ENCODE measurements at regions not wholly inside any gene's neighbourhood (a gene's known extent, or its start where the extent isn't known, plus 50 kb on each side); places are given as distances from the start of the nearest gene placed in this dataset.

- WGBS, 2 donors (ENCODE audit: low coverage in 1 of 2): 38 to 48% methylated on average over 6 of the region's 6 CpGs
- no peaks in the 10 kb centered on the region for H3K27me3 ChIP-seq
- no peaks in the 10 kb centered on the region for H3K9me3 ChIP-seq
- no peak overlapping the region for H3K27ac ChIP-seq
- H3K4me3 ChIP-seq: no peak overlapping the region
- H3K4me1 ChIP-seq: no peaks in the 10 kb centered on the region
- H3K36me3 ChIP-seq: no peaks in the 10 kb centered on the region
- TF ChIP-seq EP300 (IDR thresholded peaks at IDR 0.05): no peak
- no peak for TF ChIP-seq POLR2AphosphoS5 (IDR thresholded peaks at IDR 0.05)
- TF ChIP-seq CTCF (IDR thresholded peaks at IDR 0.05): no peak
- no peak for TF ChIP-seq POLR2A (IDR thresholded peaks at IDR 0.05)
- ATAC-seq: no peak
These were observed 651.8 kb downstream of the QKI start for GRCh38 chr6:164066335-164066734.

DNA sequence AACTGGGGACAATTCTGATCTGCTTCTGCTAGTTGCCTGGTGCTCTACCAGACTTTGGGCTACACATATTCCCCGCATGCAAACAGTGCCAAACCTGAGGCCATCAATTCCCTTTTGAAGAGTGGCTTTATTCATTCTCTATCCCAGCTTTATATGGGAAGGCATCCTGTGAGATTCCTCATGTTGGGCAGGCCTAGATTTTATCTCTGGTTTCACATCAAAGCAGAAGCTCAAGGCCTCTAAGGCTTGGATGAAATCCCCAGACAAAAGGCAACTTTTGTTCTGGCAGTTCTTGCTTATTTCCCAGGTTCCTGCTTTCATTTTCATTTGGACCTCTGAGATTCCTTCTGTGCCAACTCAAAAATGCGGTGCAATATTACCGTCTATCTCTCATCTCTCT is 648.8 kb downstream of the QKI start:
- WGBS, 2 donors (ENCODE audit: low coverage in 1 of 2): 77 to 86% methylated on average over 3 of the region's 3 CpGs
- Histone ChIP-seq H3K4me3 (no peak overlapping the region), H3K36me3 (no peaks in the 10 kb centered on the region), H3K9me3 (no peaks in the 10 kb centered on the region), H3K27me3 (no peaks in the 10 kb centered on the region), H3K4me1 (no peaks in the 10 kb centered on the region), H3K27ac (no peak overlapping the region)
- TF ChIP-seq POLR2A (IDR thresholded peaks at IDR 0.05) (no peak), CTCF (IDR thresholded peaks at IDR 0.05) (no peak), POLR2AphosphoS5 (IDR thresholded peaks at IDR 0.05) (no peak), EP300 (IDR thresholded peaks at IDR 0.05) (no peak)
- no peak for ATAC-seq

- TF ChIP-seq POLR2A (IDR thresholded peaks at IDR 0.05) (no peak), POLR2AphosphoS5 (IDR thresholded peaks at IDR 0.05) (no peak), CTCF (IDR thresholded peaks at IDR 0.05) (no peak), EP300 (IDR thresholded peaks at IDR 0.05) (no peak)
- no peak overlapping the region for H3K27ac ChIP-seq
These were observed 648.4 kb downstream of the QKI start for GRCh38 chr6:164062872-164063271.

GRCh38 chr6:164057876-164058275 is 643.4 kb downstream of the QKI start:
- 92 to 97% methylated on average over 3 to 5 of the region's 5 CpGs for WGBS, 2 donors (ENCODE audit: low coverage in 1 of 2)
- no peaks in the 10 kb centered on the region for H3K9me3 ChIP-seq
- H3K27ac ChIP-seq: no peak overlapping the region
- no peak for TF ChIP-seq EP300 (IDR thresholded peaks at IDR 0.05)
- no peak for TF ChIP-seq POLR2A (IDR thresholded peaks at IDR 0.05)
- TF ChIP-seq POLR2AphosphoS5 (IDR thresholded peaks at IDR 0.05): no peak
- no peak for TF ChIP-seq CTCF (IDR thresholded peaks at IDR 0.05)
- H3K36me3 ChIP-seq: no peaks in the 10 kb centered on the region
- no peak for ATAC-seq
- no peak overlapping the region for H3K4me3 ChIP-seq
- no peaks in the 10 kb centered on the region for H3K27me3 ChIP-seq
- no peaks in the 10 kb centered on the region for H3K4me1 ChIP-seq

More at GRCh38 chr6:164062872-164063271, 648.4 kb downstream of the QKI start:
- H3K36me3 ChIP-seq: no peaks in the 10 kb centered on the region
- no peak overlapping the region for H3K4me3 ChIP-seq
- 82 to 83% methylated on average over 5 of the region's 5 CpGs for WGBS, 2 donors (ENCODE audit: low coverage in 1 of 2)
- no peaks in the 10 kb centered on the region for H3K9me3 ChIP-seq
- no peaks in the 10 kb centered on the region for H3K4me1 ChIP-seq
- no peak for ATAC-seq
- H3K27me3 ChIP-seq: no peaks in the 10 kb centered on the region

GRCh38 chr6:164051427-164051826 is 636.9 kb downstream of the QKI start:
- ATAC-seq: no peak
- TF ChIP-seq EP300 (IDR thresholded peaks at IDR 0.05): no peak
- no peak for TF ChIP-seq POLR2AphosphoS5 (IDR thresholded peaks at IDR 0.05)
- TF ChIP-seq POLR2A (IDR thresholded peaks at IDR 0.05): no peak
- TF ChIP-seq CTCF (IDR thresholded peaks at IDR 0.05): no peak
- Histone ChIP-seq H3K36me3 (no peaks in the 10 kb centered on the region), H3K4me1 (no peaks in the 10 kb centered on the region), H3K27me3 (no peaks in the 10 kb centered on the region), H3K9me3 (no peaks in the 10 kb centered on the region), H3K4me3 (no peak overlapping the region), H3K27ac (no peak overlapping the region)
- WGBS, 2 donors (ENCODE audit: low coverage in 1 of 2): 60 to 67% methylated on average over 2 to 4 of the region's 4 CpGs
